ENCODE measurements at regions not wholly inside any gene's neighbourhood (a gene's known extent, or its start where the extent isn't known, plus 50 kb on each side); places are given as distances from the start of the nearest gene placed in this dataset.

DNA sequence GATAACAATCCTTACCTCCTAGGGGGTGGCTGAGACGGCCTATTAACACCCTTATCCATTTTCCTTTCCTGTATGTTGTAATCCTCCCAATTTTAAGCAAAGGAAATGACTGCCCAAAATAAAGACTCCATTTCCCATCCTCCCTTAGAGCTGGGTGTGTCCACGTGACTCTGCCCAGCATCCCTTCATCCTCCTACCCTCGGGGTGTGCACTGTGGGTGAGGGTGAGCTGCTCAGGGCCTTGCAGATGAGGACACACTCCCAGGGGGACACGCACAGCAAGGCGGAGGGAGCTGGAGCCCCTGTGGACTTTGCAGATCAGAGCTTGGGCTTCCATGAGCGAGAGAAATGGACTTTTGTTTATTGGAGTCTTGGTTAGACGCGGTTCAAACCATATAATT lies 186.8 kb downstream of the IRF8 start:
- 0 out of 2 replicates have a peak, but pooled peaks cover 3% of the 10 kb centered on the region for H3K27me3 ChIP-seq (ENCODE audit: insufficient read depth, low read length)

DNA sequence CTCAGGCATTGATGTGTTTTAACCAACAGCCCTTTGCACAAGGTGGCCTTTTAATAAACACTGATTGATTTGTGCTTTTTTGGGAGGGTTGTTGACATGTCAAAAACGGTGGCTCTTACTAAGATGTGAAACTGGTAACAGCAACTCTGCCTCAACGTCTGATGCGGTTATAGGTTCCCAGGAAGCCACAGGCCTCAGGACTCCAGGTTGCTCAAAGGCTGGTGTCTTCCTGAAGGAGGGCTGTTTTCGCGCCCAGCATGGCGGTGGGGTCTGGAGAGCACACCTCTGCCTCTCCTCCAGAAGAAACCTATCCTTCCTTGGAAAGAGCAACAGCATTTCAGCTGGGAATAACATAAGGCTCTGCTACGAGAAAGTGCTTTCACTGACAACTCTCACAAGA lies 187.5 kb downstream of the IRF8 start:
- Histone ChIP-seq H3K4me1 (ENCODE audit: control insufficient read depth, insufficient read depth, low read length, unreplicated experiment) (no peaks in the 10 kb centered on the region), H3K27me3 (ENCODE audit: insufficient read depth, low read length) (0 out of 2 replicates have a peak, but pooled peaks cover 3% of the 10 kb centered on the region), H3K27ac (ENCODE audit: low read depth, low read length) (no peak overlapping the region), H3K4me3 (ENCODE audit: low read depth, low read length) (no peak overlapping the region), H3K79me2 (ENCODE audit: control insufficient read depth, insufficient read depth, low read length, unreplicated experiment) (no peaks in the 10 kb centered on the region), H2AFZ (ENCODE audit: low read length, unreplicated experiment) (no peak overlapping the region), H3K36me3 (ENCODE audit: insufficient read depth, low read length) (no peaks in the 10 kb centered on the region)

More for the DNA sequence above, 186.8 kb downstream of the IRF8 start:
- H3K4me1 ChIP-seq (ENCODE audit: control insufficient read depth, insufficient read depth, low read length, unreplicated experiment), result no peaks in the 10 kb centered on the region
- no peak overlapping the region for H3K4me3 ChIP-seq (ENCODE audit: low read depth, low read length)
- H3K27ac ChIP-seq (ENCODE audit: low read depth, low read length), result no peak overlapping the region
- no peaks in the 10 kb centered on the region for H3K79me2 ChIP-seq (ENCODE audit: control insufficient read depth, insufficient read depth, low read length, unreplicated experiment)
- no peak overlapping the region for H2AFZ ChIP-seq (ENCODE audit: low read length, unreplicated experiment)
- no peaks in the 10 kb centered on the region for H3K36me3 ChIP-seq (ENCODE audit: insufficient read depth, low read length)

DNA sequence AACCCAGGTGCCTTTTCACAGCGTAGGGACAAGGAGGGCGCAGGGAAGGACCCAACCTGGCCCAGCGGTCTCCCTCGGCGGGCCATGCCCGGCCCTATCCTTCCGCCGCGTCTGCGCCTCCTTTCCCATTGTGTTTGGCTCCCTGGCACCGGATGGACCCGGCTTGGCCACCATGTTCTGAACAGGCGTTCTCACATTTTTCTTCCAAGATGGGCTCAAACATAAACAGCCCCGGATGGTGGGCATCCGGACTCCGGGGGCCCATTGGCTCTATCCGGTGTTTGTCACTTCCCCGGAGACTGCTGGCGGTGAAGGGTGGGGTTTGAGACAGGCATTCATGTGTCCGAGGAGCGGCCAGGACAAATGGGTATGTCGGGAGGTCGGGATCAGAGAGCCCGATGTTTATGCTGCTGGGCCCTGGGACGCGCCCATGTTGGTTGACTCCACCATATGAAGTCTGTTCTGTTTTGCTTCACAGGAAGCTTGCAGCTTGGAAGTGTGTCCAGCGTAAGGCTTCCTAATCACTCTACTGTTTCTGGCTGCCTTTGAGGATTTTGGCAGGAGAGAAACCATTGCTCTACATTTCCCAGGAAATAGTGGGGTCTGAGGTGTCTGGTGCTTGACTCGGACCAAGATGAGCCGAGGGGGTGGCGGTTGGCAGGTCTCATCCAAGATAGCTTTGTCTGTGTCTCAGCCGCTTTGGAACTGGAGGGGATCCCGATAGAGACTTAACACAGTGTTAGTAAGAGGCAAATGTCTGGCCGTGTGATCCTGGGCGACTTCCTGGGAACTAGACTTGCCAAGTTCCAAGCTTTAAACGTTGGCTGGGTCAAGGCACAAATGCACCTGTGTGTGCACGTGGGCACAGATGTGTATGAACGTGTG lies 188.3 kb downstream of the IRF8 start:
- no peaks in the 10 kb centered on the region for H3K36me3 ChIP-seq (ENCODE audit: insufficient read depth, low read length)
- H3K27me3 ChIP-seq (ENCODE audit: insufficient read depth, low read length), result 0 out of 2 replicates have a peak, but pooled peaks cover under 1% of the 10 kb centered on the region
- no peak overlapping the region for H3K27ac ChIP-seq (ENCODE audit: low read depth, low read length)
- H3K4me3 ChIP-seq (ENCODE audit: low read depth, low read length), result no peak overlapping the region
- no peak overlapping the region for H2AFZ ChIP-seq (ENCODE audit: low read length, unreplicated experiment)
- no peaks in the 10 kb centered on the region for H3K4me1 ChIP-seq (ENCODE audit: control insufficient read depth, insufficient read depth, low read length, unreplicated experiment)
- H3K79me2 ChIP-seq (ENCODE audit: control insufficient read depth, insufficient read depth, low read length, unreplicated experiment), result no peaks in the 10 kb centered on the region

DNA sequence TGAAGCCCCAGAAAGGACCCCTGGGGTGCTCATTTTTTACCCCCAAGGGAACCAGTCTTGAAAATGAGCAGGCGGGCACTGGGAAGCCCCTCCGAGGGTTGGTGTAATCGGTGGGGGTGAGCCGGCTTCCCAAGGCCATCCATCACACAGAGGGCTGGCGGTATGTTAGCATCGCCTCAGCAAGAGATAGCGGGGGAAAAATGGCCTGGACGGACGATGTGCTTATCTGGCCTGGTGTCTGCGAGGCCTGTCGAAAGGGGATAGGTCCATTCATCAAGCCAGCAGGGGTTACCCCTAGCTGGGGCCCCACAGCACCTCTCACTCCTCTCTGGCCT lies 188.9 kb downstream of the IRF8 start:
- H3K4me1 ChIP-seq (ENCODE audit: control insufficient read depth, insufficient read depth, low read length, unreplicated experiment), result no peaks in the 10 kb centered on the region

DNA sequence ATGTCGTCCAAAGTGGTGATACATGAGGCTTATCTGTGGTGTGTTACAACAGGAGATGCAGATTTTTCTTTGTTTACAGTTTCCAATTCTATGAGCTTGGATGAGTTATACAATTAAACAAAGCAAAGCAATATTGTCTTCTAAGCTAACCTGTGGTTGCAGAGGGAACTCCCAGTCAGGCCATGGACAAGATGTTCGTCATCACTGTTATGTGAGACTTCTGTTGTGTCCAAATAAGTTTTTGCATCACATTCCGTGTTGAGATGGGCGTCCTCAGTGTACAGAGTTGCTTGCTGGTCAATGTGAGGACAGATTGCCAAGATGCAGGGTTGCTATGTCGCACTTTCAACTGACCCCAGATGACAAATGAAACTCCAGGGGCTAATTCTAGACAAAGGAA lies 189.3 kb downstream of the IRF8 start:
- Histone ChIP-seq H3K4me3 (ENCODE audit: low read depth, low read length) (no peak overlapping the region), H3K79me2 (ENCODE audit: control insufficient read depth, insufficient read depth, low read length, unreplicated experiment) (no peaks in the 10 kb centered on the region), H3K4me1 (ENCODE audit: control insufficient read depth, insufficient read depth, low read length, unreplicated experiment) (no peaks in the 10 kb centered on the region), H3K27ac (ENCODE audit: low read depth, low read length) (no peak overlapping the region), H3K27me3 (ENCODE audit: insufficient read depth, low read length) (no peaks in the 10 kb centered on the region), H3K36me3 (ENCODE audit: insufficient read depth, low read length) (no peaks in the 10 kb centered on the region), H2AFZ (ENCODE audit: low read length, unreplicated experiment) (no peak overlapping the region)

More for the DNA sequence above, 188.9 kb downstream of the IRF8 start:
- no peaks in the 10 kb centered on the region for H3K27me3 ChIP-seq (ENCODE audit: insufficient read depth, low read length)
- H3K79me2 ChIP-seq (ENCODE audit: control insufficient read depth, insufficient read depth, low read length, unreplicated experiment), result no peaks in the 10 kb centered on the region
- H3K27ac ChIP-seq (ENCODE audit: low read depth, low read length), result no peak overlapping the region
- no peak overlapping the region for H2AFZ ChIP-seq (ENCODE audit: low read length, unreplicated experiment)
- H3K36me3 ChIP-seq (ENCODE audit: insufficient read depth, low read length), result no peaks in the 10 kb centered on the region
- H3K4me3 ChIP-seq (ENCODE audit: low read depth, low read length), result no peak overlapping the region

DNA sequence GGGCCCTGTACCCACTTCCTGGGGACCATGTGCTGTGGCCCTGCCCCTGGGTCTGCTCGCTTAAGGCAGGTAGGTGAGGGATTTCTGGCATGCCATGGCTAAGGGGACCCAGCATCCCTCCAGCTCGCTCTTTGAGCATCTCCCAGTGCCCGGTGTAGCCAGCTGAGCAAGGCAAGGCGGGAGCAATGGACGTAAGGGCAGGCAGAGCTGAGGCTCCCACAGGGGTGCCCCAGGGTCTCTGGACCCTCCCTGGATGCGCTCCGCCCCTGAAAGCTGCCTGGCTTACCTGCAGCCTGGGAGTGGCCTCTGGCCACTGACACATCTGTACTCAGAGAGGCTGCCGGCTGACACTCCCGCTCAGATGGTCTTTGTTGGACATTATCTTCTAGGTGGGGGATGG lies 189.9 kb downstream of the IRF8 start:
- Histone ChIP-seq H3K4me3 (ENCODE audit: low read depth, low read length) (no peak overlapping the region), H3K4me1 (ENCODE audit: control insufficient read depth, insufficient read depth, low read length, unreplicated experiment) (no peaks in the 10 kb centered on the region), H2AFZ (ENCODE audit: low read length, unreplicated experiment) (no peak overlapping the region), H3K36me3 (ENCODE audit: insufficient read depth, low read length) (no peaks in the 10 kb centered on the region), H3K27me3 (ENCODE audit: insufficient read depth, low read length) (no peaks in the 10 kb centered on the region), H3K79me2 (ENCODE audit: control insufficient read depth, insufficient read depth, low read length, unreplicated experiment) (no peaks in the 10 kb centered on the region), H3K27ac (ENCODE audit: low read depth, low read length) (no peak overlapping the region)

DNA sequence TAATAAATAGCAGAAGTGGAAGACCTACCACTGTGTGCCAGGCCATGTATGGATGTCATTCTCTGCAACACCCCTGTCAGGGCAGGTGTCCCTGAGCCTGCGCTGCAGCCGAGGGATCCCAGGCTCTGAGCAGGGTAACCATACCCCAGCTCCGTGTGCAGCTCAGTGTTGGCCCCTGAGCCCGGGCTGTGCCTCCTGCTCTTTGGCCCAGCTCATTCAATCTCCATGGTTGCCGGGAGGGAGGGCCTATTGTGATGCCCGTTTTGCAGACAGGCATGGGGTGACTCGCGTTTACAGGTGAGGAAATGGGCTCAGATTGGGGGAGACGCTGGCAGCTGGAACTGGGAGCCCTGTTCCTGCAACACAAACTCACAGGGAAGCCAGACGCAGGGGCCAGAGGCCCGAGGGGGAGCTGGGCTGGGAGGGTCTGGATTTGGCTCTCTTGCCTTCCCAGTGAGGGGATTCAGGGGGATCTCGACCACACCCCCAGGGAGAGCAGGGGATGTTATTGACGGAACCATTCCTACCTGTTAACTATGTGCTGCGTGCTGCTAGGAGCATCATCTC lies 190.5 kb downstream of the IRF8 start:
- H3K79me2 ChIP-seq (ENCODE audit: control insufficient read depth, insufficient read depth, low read length, unreplicated experiment), result no peaks in the 10 kb centered on the region
- no peaks in the 10 kb centered on the region for H3K27me3 ChIP-seq (ENCODE audit: insufficient read depth, low read length)
- no peak overlapping the region for H2AFZ ChIP-seq (ENCODE audit: low read length, unreplicated experiment)
- H3K4me3 ChIP-seq (ENCODE audit: low read depth, low read length), result no peak overlapping the region
- H3K4me1 ChIP-seq (ENCODE audit: control insufficient read depth, insufficient read depth, low read length, unreplicated experiment), result no peaks in the 10 kb centered on the region
- H3K27ac ChIP-seq (ENCODE audit: low read depth, low read length), result no peak overlapping the region
- no peaks in the 10 kb centered on the region for H3K36me3 ChIP-seq (ENCODE audit: insufficient read depth, low read length)

DNA sequence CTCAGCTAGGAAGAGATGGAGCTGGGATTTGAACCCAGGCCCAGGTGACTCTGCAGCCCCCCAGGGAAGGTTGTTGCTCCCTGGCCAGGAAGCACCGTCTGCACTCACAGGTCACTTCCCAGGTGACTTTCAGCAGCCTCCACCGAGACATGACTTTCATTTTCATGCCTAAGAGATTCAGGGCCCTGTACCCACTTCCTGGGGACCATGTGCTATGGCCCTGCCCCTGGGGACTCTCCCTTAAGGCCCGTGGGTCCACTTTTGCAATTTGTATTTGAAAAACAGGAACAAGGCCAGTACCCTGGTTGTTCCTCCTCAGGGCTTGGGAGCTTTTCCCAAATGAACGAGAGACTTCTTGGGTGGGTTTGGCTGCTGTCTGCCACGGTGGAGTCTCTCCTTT lies 191.0 kb downstream of the IRF8 start:
- Histone ChIP-seq H3K36me3 (ENCODE audit: insufficient read depth, low read length) (no peaks in the 10 kb centered on the region), H3K4me3 (ENCODE audit: low read depth, low read length) (no peak overlapping the region), H3K27me3 (ENCODE audit: insufficient read depth, low read length) (no peaks in the 10 kb centered on the region), H3K27ac (ENCODE audit: low read depth, low read length) (no peak overlapping the region), H3K4me1 (ENCODE audit: control insufficient read depth, insufficient read depth, low read length, unreplicated experiment) (no peaks in the 10 kb centered on the region), H2AFZ (ENCODE audit: low read length, unreplicated experiment) (no peak overlapping the region), H3K79me2 (ENCODE audit: control insufficient read depth, insufficient read depth, low read length, unreplicated experiment) (no peaks in the 10 kb centered on the region)

DNA sequence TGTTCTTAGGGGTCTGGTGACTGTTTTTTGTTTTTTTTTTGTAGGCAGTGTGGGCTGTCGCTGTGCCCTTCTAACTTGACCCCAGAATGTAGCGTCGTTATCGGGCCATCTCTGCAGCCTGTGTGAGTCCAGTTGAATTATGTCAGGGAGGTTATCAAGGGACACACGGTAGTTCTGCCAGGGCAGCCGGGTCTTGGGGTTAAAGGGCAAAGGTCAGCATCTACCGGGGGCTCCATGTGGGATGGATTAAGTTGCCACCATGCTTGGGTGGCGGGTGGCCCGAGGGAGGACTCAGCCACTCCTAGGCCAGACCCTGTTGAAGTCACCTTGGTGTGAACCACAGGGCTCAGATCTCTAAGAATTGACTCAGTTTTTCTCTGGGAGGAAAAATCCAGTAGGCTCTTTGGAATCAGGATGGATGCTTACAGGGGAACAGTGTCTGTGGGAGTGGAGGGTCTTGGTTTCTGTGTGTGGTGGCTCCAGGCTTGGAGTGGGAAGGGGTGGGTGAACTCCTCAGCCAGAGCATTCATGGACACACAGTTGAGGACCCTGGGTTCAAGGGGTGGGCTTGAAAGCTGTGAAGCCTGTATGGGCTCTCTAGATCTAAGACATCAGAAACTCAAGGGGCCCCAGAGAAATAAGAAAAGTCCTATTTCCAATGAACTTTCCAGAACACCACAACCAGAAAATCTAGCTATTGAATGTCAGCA lies 191.7 kb downstream of the IRF8 start:
- Histone ChIP-seq H3K4me1 (ENCODE audit: control insufficient read depth, insufficient read depth, low read length, unreplicated experiment) (no peaks in the 10 kb centered on the region), H2AFZ (ENCODE audit: low read length, unreplicated experiment) (no peak overlapping the region), H3K36me3 (ENCODE audit: insufficient read depth, low read length) (no peaks in the 10 kb centered on the region), H3K4me3 (ENCODE audit: low read depth, low read length) (no peak overlapping the region), H3K27me3 (ENCODE audit: insufficient read depth, low read length) (no peaks in the 10 kb centered on the region), H3K79me2 (ENCODE audit: control insufficient read depth, insufficient read depth, low read length, unreplicated experiment) (no peaks in the 10 kb centered on the region), H3K27ac (ENCODE audit: low read depth, low read length) (no peak overlapping the region)

DNA sequence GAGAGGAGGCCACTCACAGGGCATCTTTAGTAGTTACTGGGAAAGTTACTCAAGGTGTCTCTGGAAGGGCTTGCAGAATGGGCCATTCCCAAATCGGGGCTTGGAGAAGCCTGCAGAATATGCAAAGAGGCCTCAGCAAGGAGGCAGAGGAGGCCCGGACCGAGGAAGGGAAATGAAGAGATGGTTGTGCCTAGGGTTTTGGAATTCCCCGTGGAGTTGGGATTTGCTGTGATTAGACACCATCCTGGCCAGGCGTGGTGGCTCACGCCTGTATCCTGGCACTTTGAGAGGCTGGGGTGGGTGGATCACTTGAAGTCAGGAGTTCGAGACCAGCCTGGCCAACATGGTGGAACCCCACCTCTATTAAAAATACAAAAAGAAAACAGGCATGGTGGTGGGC lies 193.0 kb downstream of the IRF8 start:
- H2AFZ ChIP-seq (ENCODE audit: low read length, unreplicated experiment), result no peak overlapping the region
- H3K27me3 ChIP-seq (ENCODE audit: insufficient read depth, low read length), result no peaks in the 10 kb centered on the region
- H3K4me1 ChIP-seq (ENCODE audit: control insufficient read depth, insufficient read depth, low read length, unreplicated experiment), result no peaks in the 10 kb centered on the region
- H3K36me3 ChIP-seq (ENCODE audit: insufficient read depth, low read length), result no peaks in the 10 kb centered on the region
- H3K27ac ChIP-seq (ENCODE audit: low read depth, low read length), result no peak overlapping the region
- H3K79me2 ChIP-seq (ENCODE audit: control insufficient read depth, insufficient read depth, low read length, unreplicated experiment), result no peaks in the 10 kb centered on the region
- H3K4me3 ChIP-seq (ENCODE audit: low read depth, low read length), result no peak overlapping the region
